Cardiac septum (tissue), 1 donor: ENCODE measurements at regions not wholly inside any gene's neighbourhood (a gene's known extent, or its start where the extent isn't known, plus 50 kb on each side); places are given as distances from the start of the nearest gene placed in this dataset.
"Not testable (repeated sequence)": the region's sequence is repeated elsewhere in the genome, so short reads cannot be mapped to it uniquely, and the experiment has no call there.

Source experiments
- DNase-seq: peaks from one replicate; pipeline ENCODE4 v3.0.0-alpha.2; 2020; ENCODE audit warnings: low spot score
- intact Hi-C: fragments of 100-400 bp; cut with DNase I; formaldehyde crosslinking; loops from one replicate; pipeline ENCODE4 v1.14.0; 2022
- donor health status: DM: no; HTN: no; CAD: no.

GRCh38 chr18:62629031-62629430, 86.3 kb upstream of the PHLPP1 start:
- no peak for DNase-seq
- intact Hi-C loops: no loop called here

- DNase-seq: no peak
- intact Hi-C loops: no loop called here
Measured at GRCh38 chr18:62631173-62631572, 84.2 kb upstream of the PHLPP1 start.

GRCh38 chr18:62632788-62633455, 82.4 kb upstream of the PHLPP1 start:
- intact Hi-C loops: no loop called here
- DNase-seq: no peak

GRCh38 chr18:62634458-62634857, 80.9 kb upstream of the PHLPP1 start:
- DNase-seq: no peak
- intact Hi-C loops: no loop called here

- no peak for DNase-seq
- intact Hi-C loops: no loop called here
Measured at GRCh38 chr18:62634979-62635630, 80.2 kb upstream of the PHLPP1 start.

- DNase-seq: no peak
Measured at GRCh38 chr18:62637403-62637802, 77.9 kb upstream of the PHLPP1 start.

GRCh38 chr18:62637807-62638687, 77.3 kb upstream of the PHLPP1 start:
- intact Hi-C loops: no loop called here
- DNase-seq: no peak

More at GRCh38 chr18:62637403-62637802, 77.9 kb upstream of the PHLPP1 start:
- intact Hi-C loops: no loop called here

- intact Hi-C loops: loop anchor here (10.0 kb wide), 1 partner anchor 62 kb away; no protein-coding TSS in a partner anchor
- DNase-seq: no peak
Measured at GRCh38 chr18:62643181-62643580, 72.2 kb upstream of the PHLPP1 start.

GRCh38 chr18:62644773-62645172, 70.6 kb upstream of the PHLPP1 start:
- no peak for DNase-seq
- intact Hi-C loops: loop anchor here (10.0 kb wide), 1 partner anchor 60 kb away; no protein-coding TSS in a partner anchor

GRCh38 chr18:62647179-62647578, 68.2 kb upstream of the PHLPP1 start:
- intact Hi-C loops: loop anchor here (10.0 kb wide), 1 partner anchor 58 kb away; no protein-coding TSS in a partner anchor
- no peak for DNase-seq

GRCh38 chr18:62648045-62648678, 67.2 kb upstream of the PHLPP1 start:
- DNase-seq: no peak
- intact Hi-C loops: loop anchor here (10.0 kb wide), 1 partner anchor 57 kb away; no protein-coding TSS in a partner anchor

GRCh38 chr18:62651276-62652056, 63.9 kb upstream of the PHLPP1 start:
- intact Hi-C loops: no loop called here
- DNase-seq: no peak

- DNase-seq, intact Hi-C loops: not testable (repeated sequence)
Measured at GRCh38 chr18:62652057-62652629, 63.2 kb upstream of the PHLPP1 start.

- DNase-seq: no peak
- intact Hi-C loops: no loop called here
Measured at GRCh38 chr18:62655520-62656219, 59.7 kb upstream of the PHLPP1 start.

GRCh38 chr18:62658028-62658427, 57.3 kb upstream of the PHLPP1 start:
- DNase-seq: no peak
- intact Hi-C loops: no loop called here

- intact Hi-C loops: no loop called here
Measured at GRCh38 chr18:62659698-62660097, 55.6 kb upstream of the PHLPP1 start.

GRCh38 chr18:62660691-62661090, 54.6 kb upstream of the PHLPP1 start:
- intact Hi-C loops: no loop called here
- no peak for DNase-seq

More at GRCh38 chr18:62659698-62660097, 55.6 kb upstream of the PHLPP1 start:
- DNase-seq: no peak

GRCh38 chr18:62663731-62664336, 51.5 kb upstream of the PHLPP1 start:
- no peak for DNase-seq
- intact Hi-C loops: no loop called here
